HG03135 (cell line): ENCODE measurements at regions not wholly inside any gene's neighbourhood (a gene's known extent, or its start where the extent isn't known, plus 50 kb on each side); places are given as distances from the start of the nearest gene placed in this dataset.
A peak's percentile ranks its signal among the peaks of the same experiment; 100 is the strongest.

Source experiments
- ATAC-seq: cut with Tn5 transposase; IDR thresholded peaks from one replicate; pipeline ENCODE4 v1.9.1; 2021; ENCODE audit warnings: mild to moderate bottlenecking, moderate library complexity; ENCODE audit not compliant: unreplicated experiment

DNA sequence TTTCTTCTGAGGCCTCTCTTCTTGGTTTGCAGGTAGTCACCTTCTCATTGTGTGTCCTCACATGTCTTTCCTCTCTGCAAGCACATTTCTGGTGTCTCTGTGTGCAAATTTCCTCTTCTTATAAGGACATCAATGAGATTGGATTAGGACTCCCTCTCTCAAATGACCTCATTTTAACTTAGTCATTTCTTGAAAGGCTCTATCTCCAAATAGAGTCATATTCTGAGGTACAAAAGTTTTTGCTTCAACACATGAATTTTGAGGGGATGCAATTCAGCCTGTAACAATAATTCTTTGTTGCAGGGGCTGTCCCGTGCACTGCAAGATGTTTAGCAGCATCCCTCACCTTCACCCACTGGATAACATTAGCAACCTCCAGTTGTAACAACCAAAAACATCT, 115.0 kb upstream of the DCBLD2 start:
- ATAC-seq, result no peak

DNA sequence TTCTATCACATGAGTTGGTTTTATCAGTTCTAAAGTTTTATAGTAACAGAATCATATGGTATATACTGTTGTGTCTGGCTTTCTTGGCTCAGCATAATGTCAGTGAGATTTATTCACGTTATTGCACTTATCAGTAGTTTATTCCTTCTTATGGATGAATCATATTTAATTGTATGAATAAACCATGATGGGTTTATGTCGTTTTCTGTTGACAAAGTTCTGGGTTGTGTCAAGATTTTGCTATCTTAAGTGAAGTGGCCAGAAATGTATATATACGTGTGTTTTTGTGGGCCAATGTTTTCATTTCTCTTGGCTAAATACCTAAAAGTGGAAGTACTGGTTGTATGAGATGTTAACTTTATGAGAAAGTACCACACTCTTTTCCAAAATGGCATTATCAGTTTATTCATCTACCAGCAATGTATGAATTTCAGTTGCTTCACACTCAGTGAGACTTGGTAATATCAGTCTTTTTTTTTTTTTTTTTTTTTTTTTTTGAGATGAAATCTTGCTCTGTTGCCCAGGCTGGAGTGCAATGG, 112.4 kb upstream of the DCBLD2 start:
- no peak for ATAC-seq

DNA sequence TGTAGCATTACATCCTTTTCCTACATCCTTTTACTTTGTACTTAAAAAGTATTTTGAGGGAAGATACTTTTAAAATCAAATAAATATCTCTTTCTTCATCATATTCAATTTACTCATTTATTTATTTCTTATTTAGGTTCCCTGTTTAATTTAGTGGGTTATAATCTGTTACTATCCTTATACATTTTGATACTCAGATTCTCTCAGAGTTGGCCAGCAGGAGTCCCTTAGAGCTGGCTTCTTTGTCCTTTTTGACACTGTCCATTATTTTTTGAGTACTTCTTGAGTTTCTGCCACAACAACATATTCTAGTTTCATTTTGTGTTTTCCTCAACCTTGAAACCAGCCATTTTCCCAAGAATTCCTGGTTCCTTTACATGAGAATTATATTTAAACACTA, 111.6 kb upstream of the DCBLD2 start:
- no peak for ATAC-seq

DNA sequence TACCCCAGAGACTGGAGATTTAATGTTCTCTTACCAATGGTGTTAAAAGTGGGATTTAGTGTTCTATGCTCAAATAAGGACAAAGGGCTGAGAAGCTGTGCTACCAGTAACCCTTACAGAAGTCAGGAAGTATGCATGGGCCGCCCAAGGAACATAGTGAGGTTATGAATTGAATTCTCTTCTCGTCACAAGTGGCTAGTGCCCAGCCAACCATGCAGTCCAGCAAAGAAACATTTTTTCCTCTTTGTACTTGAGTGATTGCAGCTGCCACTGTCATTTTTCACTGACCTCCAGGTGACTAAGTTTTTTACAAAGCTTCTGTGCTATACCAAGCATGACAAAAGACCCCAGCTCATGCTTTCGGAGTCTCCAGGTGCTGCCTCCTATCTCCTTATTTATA, 110.6 kb upstream of the DCBLD2 start:
- peak; percentile 82 for ATAC-seq

DNA sequence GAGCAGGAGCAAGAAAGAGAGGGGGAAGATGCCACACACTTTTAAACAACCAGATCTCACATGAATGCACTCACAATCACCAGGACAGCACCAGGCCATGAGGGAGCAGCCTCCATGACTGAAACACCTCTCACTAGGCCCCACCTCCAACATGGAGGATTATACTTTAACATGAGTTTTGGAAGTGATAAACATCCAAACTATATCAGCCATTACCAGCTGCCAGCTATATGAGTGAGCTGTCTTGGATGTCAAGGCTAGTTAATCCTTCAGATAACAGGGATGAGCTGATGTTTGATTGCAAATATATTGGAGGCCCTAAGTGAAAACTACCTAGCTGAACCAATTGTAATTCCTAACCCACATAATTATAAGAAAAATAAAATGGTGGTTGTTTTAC, 108.4 kb upstream of the DCBLD2 start:
- ATAC-seq, result no peak

DNA sequence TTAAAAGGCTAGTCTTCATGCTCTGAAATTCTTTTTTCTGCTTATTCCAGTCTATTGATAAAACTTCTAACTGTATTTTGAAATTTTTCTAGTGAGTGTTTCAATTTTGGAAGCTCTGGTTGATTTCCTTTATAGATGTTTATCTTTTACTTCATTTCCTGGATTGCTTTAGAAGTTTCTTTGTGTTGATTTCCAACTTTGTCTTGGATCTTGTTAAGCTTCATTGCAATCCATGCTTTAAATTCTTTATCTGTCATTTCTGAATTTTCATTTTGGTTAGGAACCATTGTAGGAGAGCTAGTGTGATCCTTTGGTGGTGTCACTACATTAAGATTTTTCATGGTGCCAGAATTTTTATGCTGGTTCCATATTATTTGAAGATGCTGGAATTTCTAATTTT, 105.2 kb upstream of the DCBLD2 start:
- ATAC-seq, result no peak

DNA sequence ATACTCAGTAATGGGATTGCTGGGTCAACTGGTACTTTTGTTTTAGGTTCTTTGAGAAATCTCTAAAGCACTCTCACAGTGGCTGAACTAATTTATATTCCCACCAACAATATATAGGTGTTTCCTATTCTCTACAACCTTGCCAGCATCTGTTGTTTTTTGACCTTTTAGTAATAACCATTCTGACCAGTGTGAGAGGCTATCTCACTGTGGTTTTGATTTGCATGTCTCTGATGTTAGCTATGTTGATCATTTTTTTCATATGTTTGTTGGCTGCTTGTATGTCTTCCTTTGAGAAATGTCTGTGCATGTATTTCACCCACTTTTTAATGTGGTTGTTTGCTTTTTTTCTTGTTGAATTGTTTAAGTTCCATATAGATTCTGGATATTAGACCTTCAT, 98.2 kb upstream of the DCBLD2 start:
- no peak for ATAC-seq

DNA sequence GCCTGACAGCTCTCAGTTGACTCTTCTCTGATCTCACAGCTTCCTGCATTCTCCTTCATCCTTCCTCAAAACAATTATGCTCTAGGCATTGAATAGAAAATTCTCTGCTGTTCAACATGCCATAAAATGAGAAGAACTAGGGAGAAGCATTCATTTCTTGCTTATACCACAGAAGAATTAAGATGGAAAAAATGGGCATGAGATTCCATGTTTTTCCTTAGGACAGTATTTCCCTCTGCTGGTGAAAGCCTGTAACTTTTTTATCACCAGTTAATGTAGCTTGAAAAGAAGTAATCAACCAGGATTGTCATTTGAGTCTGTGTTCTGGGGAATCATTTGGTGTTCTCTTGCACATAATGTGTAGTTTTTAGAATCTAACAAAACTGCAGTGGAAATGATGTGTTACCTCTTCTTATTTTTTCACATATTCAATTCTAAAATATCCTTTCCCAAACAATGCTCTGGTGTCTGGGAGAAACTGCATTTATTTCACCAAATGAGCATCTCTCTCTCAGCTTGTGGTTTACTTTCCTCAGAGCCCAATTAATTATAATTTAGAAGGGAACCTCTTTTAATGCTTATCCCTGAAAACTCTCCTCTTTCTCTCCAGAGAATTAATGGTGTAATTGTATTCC, 92.8 kb upstream of the DCBLD2 start:
- ATAC-seq, result no peak

DNA sequence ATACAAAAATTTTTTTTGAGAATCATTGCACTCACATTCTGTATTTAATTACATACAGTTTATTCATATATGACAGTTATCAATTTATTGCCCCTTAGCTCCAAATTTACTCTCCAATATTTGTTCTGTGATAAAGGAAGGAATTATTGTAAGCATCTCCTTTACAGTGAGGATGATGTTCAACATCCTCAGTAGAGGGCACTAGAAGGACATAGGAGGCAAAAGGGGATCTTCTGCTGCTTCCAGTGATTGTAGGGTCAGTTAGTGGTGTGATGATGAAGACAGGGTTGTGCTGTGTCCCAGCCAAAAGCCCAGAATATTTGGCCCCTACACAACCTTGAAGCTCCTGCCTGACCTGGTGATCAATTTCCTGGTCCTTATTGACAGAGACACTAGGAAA, 89.9 kb upstream of the DCBLD2 start:
- no peak for ATAC-seq

DNA sequence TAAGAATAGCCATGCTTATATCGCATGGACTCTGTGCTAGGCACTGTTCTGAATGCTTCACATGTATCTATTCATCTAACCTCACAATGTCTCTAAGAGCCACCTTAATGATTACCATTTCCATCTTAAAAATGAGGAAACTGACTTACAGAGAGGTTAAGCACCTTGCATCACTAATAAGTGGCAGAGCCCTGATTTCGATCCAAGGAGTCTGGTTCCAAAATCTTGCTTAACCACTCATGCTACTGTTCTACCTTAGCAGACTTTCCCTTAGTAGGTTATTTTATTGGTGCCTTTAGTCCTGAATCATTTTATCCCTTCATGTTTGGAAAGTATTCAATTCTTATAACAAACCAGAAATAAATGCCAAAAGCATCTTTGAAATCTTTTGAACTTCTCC, 89.2 kb upstream of the DCBLD2 start:
- ATAC-seq, result no peak

DNA sequence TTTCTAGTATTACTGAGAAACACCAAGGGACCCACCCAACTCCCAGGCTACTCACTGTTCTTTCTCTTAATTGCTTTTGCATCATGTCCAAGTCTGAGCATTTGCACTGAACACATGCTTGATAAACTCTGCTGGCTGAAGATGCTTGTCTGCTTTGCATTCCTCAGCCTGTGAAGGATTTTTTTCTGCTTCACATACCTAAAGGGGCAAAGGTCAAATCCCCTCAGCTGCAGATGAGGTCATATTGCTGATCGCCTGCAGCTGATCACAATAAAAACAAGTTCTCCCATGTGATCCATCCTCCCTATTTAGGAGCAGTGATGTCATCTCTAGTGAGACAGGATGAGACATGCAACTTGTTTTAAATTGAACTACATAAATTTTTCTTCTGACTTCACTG, 84.6 kb upstream of the DCBLD2 start:
- ATAC-seq, result no peak

DNA sequence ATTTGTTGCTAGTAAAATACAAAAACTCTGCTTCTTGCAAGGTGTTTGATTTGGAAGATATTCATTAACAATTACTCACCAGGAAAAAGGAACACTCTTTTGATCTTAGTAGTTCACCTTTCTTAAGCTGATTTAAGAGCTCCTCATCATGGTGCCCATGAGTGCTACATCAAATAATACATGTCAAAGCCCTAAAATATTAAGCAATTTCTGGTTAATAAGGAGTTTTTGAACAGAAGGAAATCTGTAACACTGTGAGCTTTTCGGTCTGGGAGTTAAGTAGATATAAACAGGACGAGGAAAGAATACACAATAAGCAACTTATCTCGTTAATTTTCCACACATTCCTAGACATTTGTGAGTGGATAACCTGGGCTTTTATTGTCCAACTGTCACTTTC, 83.9 kb upstream of the DCBLD2 start:
- no peak for ATAC-seq

DNA sequence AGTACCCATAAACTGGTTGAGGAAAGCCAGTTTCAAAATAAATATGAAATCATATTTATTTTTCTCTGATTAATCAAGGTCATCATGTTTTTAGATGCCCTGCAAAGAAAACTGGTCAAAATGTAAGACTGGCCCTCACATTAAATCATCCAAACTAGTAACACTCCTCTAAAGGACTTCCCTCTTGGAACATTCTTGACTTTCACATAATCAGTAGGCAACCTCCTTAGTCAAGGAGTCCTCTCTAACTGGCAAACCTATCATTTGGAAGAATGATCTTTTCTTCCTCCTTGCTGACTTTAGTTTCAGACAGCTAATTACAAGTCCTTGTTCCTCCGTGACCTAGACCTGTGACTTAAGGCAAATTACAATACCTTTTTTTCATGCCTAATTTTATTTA, 82.5 kb upstream of the DCBLD2 start:
- ATAC-seq, result no peak

DNA sequence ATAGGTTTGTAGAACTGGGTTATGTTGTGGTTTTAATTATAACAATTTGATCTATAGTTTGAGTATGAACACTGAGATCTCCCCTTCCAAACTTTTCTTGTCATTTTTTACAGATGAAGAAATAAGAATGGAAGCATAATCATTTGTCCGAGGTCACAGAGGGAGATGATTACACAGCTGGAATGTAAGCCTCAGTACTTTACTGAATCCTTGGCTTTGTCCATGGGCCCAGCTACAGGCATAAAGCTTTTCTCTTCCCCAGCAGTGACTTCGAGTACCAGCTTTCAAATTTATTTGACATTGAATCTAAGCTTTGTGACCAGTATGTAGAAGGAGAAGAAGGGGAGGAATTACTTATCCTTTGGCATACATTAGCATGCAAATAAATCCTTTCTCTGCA, 80.9 kb upstream of the DCBLD2 start:
- ATAC-seq, result no peak

DNA sequence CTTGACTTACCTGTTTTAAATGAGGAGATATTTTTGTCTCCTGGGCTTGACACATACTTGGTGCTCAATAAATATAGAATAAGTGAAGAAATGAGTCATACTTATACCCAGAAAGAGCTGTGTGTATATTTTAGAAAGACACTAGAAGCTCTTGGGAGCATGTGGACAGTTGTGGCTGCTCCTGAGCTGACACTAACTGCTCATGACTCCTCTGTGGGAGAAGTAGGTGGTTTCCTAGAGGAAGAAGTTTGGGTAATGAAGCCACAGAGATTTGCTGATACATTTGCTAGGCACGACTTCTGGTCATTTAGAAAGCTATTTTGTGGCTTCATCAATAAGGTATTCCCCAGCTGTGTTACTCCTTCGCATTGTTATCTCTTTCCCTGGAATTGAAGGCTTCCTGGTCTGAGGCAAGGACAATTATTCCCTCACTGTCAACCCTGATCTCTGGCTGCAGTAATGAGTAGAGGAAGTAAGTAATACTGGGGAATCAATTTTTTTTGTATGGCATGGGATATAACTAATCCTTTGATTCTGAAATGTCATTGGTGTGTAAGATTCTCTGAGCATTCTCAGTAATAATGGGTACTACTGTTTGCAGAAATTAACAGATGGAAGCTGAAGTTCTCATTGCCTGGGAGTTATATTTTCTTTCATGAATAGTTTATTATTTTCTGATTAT, 79.6 kb upstream of the DCBLD2 start:
- ATAC-seq, result peak; percentile 81

DNA sequence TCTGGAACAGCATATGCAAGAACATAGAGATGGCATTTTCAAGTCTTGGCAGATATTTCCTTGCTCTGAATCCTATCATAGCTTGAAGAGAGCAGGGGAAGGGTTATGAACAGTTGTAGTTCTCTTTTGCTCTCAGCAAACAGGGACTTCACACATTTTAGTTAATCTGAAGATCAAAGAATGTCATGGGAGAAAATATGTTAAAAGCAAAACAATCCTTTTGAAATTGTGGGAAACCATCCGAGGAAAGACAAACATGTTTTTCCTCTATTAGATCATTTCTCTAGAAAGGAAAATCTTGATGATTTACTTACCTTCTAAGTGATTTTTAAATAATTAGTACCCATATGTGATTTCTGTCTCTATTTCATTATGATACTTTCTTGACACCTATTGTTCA, 77.8 kb upstream of the DCBLD2 start:
- ATAC-seq, result no peak

DNA sequence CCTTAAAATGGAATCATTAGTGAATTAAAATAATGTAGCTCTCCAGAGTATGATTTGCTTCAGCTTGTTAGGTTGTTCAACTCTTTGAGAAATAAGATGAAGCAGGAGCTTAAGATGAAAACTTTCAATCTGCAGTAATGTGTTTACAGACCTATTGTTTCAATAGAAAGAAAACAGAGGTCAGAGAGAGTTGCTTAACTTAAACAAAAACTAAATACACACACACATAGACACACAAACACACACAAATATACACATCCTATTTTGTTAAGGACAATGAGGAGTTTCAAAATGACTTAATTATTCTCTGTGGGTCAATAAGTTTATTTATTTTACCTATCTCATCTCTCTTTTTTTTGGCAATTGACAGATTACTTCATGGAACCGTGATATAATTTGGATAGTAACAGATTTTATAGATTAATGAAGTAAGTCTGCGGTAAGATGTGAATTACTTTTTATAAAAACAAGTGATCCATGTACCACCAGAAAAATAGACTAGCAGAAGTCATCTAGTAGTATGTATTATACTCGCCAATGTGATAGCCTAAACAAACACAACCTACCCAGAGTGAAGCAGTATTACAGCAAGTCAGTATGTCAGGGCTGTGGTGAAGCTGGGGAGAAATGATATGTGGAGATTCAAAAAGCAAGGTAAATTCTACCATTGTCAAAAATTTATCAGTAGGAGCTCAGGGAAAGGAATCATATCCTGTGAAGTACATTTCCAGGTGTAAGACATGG, 76.7 kb upstream of the DCBLD2 start:
- ATAC-seq, result no peak

DNA sequence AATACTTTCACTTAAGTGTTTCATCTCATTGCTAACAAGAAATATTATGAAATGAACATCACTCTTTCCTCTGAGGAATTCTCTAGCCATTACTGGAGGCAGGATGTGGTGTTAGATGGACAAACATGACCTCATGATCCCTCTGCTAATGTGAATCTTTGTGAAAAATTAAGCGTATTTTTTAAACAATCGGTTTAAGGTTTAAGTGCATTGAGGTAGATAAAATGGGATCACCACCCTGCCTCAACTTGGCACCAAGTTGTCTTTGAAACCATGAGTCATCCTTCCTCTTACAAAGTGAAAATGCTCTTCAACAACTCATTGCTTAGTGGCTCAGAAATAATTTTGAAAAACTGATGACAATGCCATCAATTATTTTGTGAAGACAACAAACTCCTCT, 76.0 kb upstream of the DCBLD2 start:
- no peak for ATAC-seq

DNA sequence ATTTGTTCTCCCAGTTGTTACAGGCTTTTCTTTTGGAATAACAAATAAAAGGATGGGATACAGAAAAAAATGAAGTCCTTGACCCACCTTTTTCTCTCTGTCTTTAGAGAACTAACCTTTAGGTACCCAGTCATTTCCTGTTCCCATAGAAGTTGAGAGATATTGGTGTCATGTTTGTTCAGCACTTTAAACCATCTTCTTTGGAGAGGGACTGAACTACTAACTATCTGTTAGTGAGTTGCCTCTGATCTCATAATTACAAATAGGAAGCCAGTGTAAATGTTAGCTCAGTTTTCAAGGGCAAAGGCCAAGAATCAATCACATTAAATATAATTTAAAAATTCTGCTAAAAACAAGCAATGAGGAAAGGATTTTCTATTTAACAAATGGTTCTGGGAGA, 72.9 kb upstream of the DCBLD2 start:
- ATAC-seq, result no peak

DNA sequence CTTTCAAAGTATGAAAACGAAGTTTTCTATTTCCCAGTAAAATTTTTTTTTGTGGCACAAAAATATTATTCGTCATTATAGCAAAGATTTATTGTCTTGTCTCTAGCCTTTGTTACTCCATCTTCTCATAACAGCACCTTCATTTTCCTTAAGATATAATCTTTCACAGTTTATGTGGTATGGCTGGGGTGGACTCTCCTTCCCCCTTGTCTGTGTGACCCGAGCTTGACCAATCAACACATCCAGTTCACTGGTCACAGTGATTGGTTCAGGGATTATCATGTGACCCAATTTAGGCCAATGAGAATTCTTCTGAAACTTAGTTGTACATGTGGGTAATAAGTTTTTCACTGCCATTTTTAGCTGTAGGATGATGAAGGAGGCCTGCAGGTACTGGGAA, 71.2 kb upstream of the DCBLD2 start:
- no peak for ATAC-seq

DNA sequence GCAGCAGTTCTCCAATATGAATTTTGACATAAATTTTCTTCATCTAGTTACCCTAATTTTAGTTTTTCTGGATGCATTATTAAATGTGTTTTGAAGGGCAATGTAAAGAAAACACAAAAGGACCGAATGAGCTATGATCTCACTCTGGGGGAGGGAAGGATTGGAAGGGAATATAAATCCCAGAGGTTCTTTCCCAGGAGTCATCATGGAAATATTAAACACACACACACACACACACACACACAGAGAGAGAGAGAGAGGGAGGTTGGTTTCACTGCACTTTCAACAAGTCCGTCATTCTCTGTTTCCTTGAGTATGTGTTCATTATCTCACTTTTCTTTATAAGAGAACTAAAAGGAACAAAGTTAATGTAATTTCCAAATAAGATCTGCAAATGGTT, 70.7 kb upstream of the DCBLD2 start:
- no peak for ATAC-seq

DNA sequence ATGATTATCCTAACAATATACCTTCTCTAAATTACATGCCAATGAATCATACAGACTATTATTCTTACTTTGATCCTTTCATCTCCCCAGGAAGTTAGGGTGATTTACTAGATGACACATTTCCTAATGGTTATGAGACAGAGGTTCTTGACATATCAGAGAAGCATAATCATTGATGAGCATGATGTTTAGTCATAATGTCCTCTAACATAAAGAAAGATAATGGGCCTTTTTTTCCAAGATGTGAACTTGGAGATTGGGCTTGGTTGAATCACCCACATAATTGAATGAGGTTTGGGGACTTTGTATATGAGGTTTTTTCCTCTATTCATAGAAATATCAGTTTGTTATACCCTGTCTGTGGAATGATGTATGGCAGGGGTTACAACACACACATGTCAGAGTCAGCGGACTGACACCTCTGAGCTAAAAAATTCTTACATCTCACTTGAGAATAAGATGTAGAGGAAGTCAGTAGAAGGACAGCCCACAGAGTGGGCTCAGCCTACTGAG, 69.7 kb upstream of the DCBLD2 start:
- ATAC-seq, result no peak
